Gastroesophageal sphincter (tissue), 4 donors: ENCODE measurements at regions not wholly inside any gene's neighbourhood (a gene's known extent, or its start where the extent isn't known, plus 50 kb on each side); places are given as distances from the start of the nearest gene placed in this dataset.

ENCODE experiments used
- ATAC-seq: fragments of 150-250 bp; one replicate; pipeline ENCODE4 v1.9.1; 2016; ENCODE audit warnings: mild to moderate bottlenecking, moderate library complexity
- H3K27ac ChIP-seq, 4 donors: fragments of 200-600 bp; sonication (generic) in 3 of 4; 1 replicate in 3 of 4; 2 replicates in 1 of 4; pipeline ENCODE4 v1.5.1; 2016 to 2019
- H3K27me3 ChIP-seq: fragments of 200-600 bp; sonication (generic); one replicate; pipeline ENCODE4 v1.5.1; 2019
- H3K36me3 ChIP-seq, 2 donors: fragments of 200-600 bp; sonication (generic); one replicate each; pipeline ENCODE4 v1.5.1; 2019; ENCODE audit warnings: control low read depth in 1 of 2
- H3K4me1 ChIP-seq, 3 donors: fragments of 200-600 bp; sonication (generic); 1 replicate in 2 of 3; 2 replicates in 1 of 3; pipeline ENCODE4 v1.5.1; 2016 to 2019; ENCODE audit warnings: control low read depth in 2 of 3
- H3K4me3 ChIP-seq, 2 donors: fragments of 200-600 bp; sonication (generic); one replicate each; pipeline ENCODE4 v1.5.1; 2019; ENCODE audit warnings: mild to moderate bottlenecking in 1 of 2, moderate library complexity in 1 of 2
- H3K9me3 ChIP-seq, 3 donors: fragments of 200-600 bp; sonication (generic); one replicate each; pipeline ENCODE4 v1.5.1; 2017 to 2019; ENCODE audit warnings: control low read depth in 2 of 3
- EP300 ChIP-seq: sonication (generic); formaldehyde crosslinking; IDR thresholded peaks from one replicate; pipeline ENCODE4 v1.6.1; 2017; ENCODE audit warnings: antibody characterized with exemption, mild to moderate bottlenecking
- POLR2A ChIP-seq, 2 donors: fragments of 450-650 bp; IDR thresholded peaks; one replicate each; pipeline ENCODE4 v1.6.1; 2017; ENCODE audit warnings: antibody characterized with exemption in 2 of 2, mild to moderate bottlenecking in 2 of 2, moderate library complexity in 1 of 2
- POLR2AphosphoS5 ChIP-seq: sonication (generic); formaldehyde crosslinking; IDR thresholded peaks from one replicate; pipeline ENCODE4 v1.6.1; 2017; ENCODE audit warnings: antibody characterized with exemption
- WGBS, 2 donors: methylation state at CpG; one replicate each; pipeline ENCODE4 v1.1.5; 2018; ENCODE audit warnings: low coverage in 1 of 2; 5-methylcytosine and 5-hydroxymethylcytosine counted together
- TF ChIP-seq, protein P1 (sequence below), 4 experiments: fragments of 200-600 bp in 2 of 4; fragments of 450-650 bp in 2 of 4; sonication (generic) in 1 of 4; IDR thresholded peaks; one replicate each; pipeline ENCODE4 v1.5.1; 2017 to 2019; ENCODE audit warnings: antibody characterized with exemption in 4 of 4, mild to moderate bottlenecking in 2 of 4, moderate library complexity in 2 of 4

DNA sequence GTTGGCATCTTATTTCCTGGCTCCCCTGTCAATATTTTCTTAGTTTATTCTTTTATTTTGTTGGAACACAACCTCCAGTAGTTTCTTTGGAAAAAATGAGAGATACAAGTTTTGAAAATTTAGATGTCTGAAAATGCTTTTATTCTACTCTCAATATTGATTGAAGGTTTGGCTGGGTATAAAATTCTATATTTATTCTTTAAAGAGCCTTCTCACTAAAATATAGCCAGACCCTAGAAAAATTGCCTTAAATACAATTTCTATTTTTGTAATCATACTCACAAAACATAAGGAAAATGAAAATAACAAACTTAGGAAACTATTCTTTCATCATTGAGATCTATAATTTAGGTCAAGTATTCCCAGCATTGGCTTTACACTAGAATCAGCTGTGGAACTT lies 103.7 kb downstream of the CYP26B1 start:
- H3K4me1 ChIP-seq: no peaks in the 10 kb centered on the region
- H3K27me3 ChIP-seq: peaks cover 4% of the 10 kb centered on the region
- ATAC-seq: no peak
- peaks cover 0 to 31% (median 0%) of the 10 kb centered on the region in 3 donors for H3K9me3 ChIP-seq
- no peak overlapping the region for H3K4me3 ChIP-seq
- H3K36me3 ChIP-seq: no peaks in the 10 kb centered on the region
- no peak for TF ChIP-seq EP300
- no peak for TF ChIP-seq POLR2AphosphoS5
- TF ChIP-seq POLR2A (IDR thresholded peaks at IDR 0.05): no peak
- TF ChIP-seq, protein P1, sequence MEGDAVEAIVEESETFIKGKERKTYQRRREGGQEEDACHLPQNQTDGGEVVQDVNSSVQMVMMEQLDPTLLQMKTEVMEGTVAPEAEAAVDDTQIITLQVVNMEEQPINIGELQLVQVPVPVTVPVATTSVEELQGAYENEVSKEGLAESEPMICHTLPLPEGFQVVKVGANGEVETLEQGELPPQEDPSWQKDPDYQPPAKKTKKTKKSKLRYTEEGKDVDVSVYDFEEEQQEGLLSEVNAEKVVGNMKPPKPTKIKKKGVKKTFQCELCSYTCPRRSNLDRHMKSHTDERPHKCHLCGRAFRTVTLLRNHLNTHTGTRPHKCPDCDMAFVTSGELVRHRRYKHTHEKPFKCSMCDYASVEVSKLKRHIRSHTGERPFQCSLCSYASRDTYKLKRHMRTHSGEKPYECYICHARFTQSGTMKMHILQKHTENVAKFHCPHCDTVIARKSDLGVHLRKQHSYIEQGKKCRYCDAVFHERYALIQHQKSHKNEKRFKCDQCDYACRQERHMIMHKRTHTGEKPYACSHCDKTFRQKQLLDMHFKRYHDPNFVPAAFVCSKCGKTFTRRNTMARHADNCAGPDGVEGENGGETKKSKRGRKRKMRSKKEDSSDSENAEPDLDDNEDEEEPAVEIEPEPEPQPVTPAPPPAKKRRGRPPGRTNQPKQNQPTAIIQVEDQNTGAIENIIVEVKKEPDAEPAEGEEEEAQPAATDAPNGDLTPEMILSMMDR (IDR thresholded peaks at IDR 0.05): no peak
- no peak overlapping the region for H3K27ac ChIP-seq

DNA sequence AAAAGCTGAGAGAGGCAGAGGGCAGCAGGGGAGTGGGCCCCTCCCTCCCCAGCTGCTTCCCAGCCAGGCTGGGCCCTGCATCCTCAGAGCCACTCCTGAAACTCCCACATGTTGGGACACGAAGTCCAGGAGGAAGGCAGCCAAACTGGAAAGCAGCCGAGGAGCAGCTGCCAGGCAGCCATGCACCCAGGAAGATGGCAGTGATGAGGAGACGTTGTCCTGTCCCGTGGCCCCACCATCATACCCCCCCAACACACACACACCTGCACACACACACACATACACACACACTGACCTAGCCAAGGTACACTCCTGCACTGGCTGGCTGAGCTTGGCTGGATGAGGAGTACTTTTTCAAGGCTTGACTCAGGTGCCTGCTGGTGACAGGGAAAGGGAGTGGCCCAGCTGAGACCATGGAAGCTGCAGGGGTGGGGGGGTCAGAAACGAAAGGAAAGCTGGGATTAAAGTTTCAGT lies 106.0 kb downstream of the CYP26B1 start:
- Histone ChIP-seq H3K4me1 (no peaks in the 10 kb centered on the region), H3K27me3 (peaks cover 18% of the 10 kb centered on the region), H3K4me3 (no peak overlapping the region), H3K9me3 (peaks cover 0 to 23% (median 0%) of the 10 kb centered on the region in 3 donors), H3K27ac (no peak overlapping the region), H3K36me3 (no peaks in the 10 kb centered on the region)
- ATAC-seq: no peak
- TF ChIP-seq POLR2AphosphoS5 (no peak), POLR2A (IDR thresholded peaks at IDR 0.05) (no peak), EP300 (no peak)
- TF ChIP-seq, protein P1 (IDR thresholded peaks at IDR 0.05): no peak
- WGBS, 2 donors: 31 to 68% methylated on average over 3 of the region's 5 CpGs

DNA sequence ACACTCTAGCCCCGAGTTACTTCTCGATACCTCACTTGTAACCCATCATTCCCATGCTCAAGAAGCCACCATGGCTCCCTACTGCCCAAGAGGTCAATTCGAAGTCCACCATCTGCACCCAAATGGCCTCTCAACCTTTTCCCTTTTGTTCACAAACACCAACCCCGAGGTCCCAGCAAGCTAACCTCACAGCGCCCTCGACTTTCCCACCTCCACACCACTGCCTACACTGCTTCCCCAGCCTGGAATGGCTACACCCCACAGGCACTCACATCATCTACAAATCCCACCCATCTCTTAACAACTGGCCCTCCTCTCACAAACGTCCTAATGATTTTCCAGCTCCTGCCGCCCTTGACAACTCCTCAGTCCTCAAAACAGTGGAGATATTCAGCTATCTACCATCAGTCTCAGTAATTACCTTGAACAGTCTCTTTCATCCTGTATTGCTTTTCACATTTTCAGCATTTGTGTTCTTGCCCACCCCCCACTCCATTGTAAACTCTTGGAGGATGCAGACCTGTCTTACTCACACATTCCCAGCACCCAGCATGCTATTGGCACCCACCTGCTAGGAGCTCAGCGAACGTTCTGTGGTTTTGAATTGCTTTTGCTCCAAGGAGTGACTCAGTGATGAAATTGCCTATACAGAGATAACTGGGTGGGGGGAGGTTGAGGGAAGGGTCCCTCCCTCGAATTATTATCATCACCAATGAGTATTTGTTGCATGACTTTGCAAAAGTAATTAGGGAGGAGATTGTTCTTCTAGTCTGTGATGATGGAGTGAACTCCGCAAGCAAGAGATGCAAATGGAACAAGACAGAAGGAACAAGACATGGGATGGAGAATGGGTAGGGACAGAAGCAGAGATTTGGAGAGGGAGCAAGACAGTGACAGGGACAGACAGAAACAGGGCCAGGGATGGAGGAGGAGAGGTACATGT lies 106.8 kb downstream of the CYP26B1 start:
- no peaks in the 10 kb centered on the region for H3K36me3 ChIP-seq
- ATAC-seq: no peak
- peaks cover 18% of the 10 kb centered on the region for H3K27me3 ChIP-seq
- TF ChIP-seq POLR2AphosphoS5 (no peak), EP300 (no peak)
- H3K9me3 ChIP-seq: peaks cover 0 to 23% (median 0%) of the 10 kb centered on the region in 3 donors
- no peak overlapping the region for H3K27ac ChIP-seq
- 74 to 79% methylated on average over 6 to 12 of the region's 12 CpGs for WGBS, 2 donors
- H3K4me3 ChIP-seq: no peak overlapping the region
- H3K4me1 ChIP-seq: no peaks in the 10 kb centered on the region

DNA sequence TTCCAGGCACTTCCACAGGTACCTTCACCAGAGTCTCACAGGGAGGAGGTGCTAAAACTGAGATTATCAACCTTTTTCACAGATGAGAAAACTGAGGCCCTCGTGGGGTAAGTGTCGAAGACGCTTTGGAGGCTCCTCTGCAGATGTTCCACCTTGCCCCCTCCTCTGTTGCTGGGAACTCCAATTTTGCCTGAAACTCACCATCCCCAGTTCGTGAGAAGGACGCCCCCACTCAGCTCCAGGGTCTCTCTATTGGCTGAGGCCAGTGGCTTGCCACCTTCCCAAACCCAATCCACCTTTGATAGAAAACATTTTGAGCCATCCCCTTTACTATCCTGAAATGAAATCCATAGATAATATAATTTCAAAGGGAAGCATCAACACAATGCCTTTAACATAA lies 109.1 kb downstream of the CYP26B1 start:
- H3K27ac ChIP-seq: no peak overlapping the region
- peaks cover 18% of the 10 kb centered on the region for H3K27me3 ChIP-seq
- no peaks in the 10 kb centered on the region for H3K36me3 ChIP-seq
- H3K4me3 ChIP-seq: no peak overlapping the region
- TF ChIP-seq EP300 (no peak), POLR2A (IDR thresholded peaks at IDR 0.05) (no peak), POLR2AphosphoS5 (no peak)
- TF ChIP-seq, protein P1 (IDR thresholded peaks at IDR 0.05): no peak
- 90 to 95% methylated on average over 2 to 5 of the region's 5 CpGs for WGBS, 2 donors
- ATAC-seq: no peak
- H3K9me3 ChIP-seq: peaks cover 0 to 6% (median 0%) of the 10 kb centered on the region in 3 donors
- no peaks in the 10 kb centered on the region for H3K4me1 ChIP-seq

DNA sequence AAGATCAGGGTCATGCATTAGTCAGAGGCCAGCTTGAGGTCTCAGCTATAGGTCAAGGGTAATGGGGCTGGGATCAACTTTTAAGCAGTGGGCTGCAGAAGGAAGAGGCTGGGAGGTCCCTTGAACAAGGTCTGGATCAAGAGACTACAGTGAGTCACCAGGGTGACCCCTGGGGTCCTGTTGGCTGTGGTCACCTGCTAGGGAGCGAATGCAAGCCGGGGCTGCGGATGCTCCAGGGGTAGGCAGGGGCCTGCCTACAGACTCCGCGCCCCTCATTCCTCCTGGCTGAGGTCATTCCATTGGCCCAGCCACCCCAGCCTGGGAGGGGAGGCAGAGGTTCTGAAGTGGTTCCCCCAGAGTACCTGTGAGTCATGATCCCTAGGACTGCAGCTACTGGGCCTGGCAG lies 110.4 kb downstream of the CYP26B1 start:
- no peak overlapping the region for H3K4me3 ChIP-seq
- no peak for ATAC-seq
- no peaks in the 10 kb centered on the region for H3K9me3 ChIP-seq
- H3K4me1 ChIP-seq: no peaks in the 10 kb centered on the region
- TF ChIP-seq EP300: no peak
- TF ChIP-seq, protein P1 (IDR thresholded peaks at IDR 0.05): no peak
- WGBS, 2 donors: 80% methylated on average over 1 of the region's 5 CpGs; no CpG with 5 or more reads in 1 of the 2 donors
- H3K27me3 ChIP-seq: peaks cover 26% of the 10 kb centered on the region
- H3K36me3 ChIP-seq: no peaks in the 10 kb centered on the region
- no peak overlapping the region for H3K27ac ChIP-seq
